ENCODE measurements at regions not wholly inside any gene's neighbourhood (a gene's known extent, or its start where the extent isn't known, plus 50 kb on each side); places are given as distances from the start of the nearest gene placed in this dataset.
A peak's percentile ranks its signal among the peaks of the same experiment; 100 is the strongest.

GRCh38 chr2:150417278-150417677, 70.2 kb downstream of the RND3 start:
- DNase-seq = no peak

DNA sequence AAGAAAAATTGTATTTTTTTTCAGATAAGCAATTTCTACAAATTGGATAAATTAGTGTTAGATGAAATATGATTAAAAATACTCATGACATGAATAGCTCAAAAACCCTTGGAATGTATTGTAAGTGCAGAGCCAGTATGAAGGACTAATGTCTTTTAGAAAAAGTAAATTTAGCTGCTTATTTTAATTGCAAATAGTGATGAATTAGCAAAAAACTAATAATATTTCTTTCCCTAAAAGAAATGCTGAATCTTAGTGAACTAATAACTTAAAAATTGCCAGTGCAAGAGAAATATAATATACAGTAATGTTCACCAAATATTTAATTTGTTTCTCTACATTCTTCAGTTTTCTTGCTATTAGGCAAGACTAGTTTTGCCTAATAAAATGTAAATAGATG, 72.4 kb downstream of the RND3 start:
- no peak for DNase-seq

DNA sequence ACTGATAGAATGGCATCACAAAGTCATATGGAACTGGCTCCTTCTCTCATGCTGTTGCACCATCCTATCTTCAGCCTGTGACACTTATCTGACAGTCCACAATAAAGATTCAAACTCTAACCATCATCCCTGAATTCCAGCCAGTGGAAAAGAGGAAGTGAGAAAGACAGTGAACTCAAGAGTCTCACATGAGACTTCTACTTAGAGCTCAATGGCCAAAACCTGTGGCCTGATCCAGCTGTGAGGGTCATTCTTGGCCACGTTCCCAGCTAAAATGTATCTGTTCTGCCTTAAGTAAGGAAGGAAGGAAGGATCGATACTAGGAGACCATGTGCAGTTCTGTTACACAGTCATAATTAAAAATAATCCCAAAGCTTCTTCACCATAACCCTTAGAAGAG, 73.6 kb downstream of the RND3 start:
- no peak for DNase-seq

GRCh38 chr2:150413366-150413765, 74.1 kb downstream of the RND3 start:
- DNase-seq = no peak

- DNase-seq = peak; percentile 70
Measured at GRCh38 chr2:150410809-150411208, 76.7 kb downstream of the RND3 start.

DNA sequence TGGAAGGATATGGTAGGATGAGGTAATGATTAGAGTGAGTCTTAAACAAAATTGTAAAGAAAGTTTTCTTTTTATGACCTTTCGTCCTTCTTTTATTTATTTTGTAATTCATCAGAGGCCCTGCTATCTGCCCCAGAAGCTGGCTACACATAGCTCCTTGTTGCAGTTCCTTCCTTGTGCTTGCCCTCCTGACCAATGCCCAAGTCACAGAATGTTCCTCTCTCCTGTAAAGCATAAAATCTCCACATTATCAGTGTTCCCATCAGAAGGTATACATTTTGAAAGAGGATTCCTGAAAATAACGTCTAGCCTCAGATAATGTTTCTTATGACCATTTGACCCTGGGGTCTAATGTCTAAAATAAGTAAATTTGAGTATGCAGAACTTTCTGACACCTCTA, 78.3 kb downstream of the RND3 start:
- no peak for DNase-seq

DNA sequence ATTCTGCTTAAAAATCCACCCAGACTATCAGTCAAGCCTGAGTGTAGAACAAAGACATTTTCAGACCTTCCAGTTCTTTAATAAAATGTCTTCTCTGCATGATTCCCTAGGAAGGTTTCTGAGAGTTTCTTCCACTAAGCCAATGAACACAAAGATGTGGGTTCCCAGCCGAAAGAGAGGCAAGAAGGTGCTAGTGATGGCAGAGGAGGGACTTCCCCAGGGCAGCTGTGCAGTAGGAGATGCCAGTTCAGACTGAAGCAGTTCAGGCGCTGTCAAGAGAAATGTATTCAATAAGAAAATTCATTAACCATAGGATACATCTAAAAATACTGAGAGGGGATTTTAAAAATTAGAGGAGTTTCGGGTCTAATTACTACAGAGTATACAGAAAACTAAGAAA, 83.3 kb downstream of the RND3 start:
- no peak for DNase-seq

- DNase-seq = no peak
Measured at GRCh38 chr2:150403457-150403856, 84.0 kb downstream of the RND3 start.

DNA sequence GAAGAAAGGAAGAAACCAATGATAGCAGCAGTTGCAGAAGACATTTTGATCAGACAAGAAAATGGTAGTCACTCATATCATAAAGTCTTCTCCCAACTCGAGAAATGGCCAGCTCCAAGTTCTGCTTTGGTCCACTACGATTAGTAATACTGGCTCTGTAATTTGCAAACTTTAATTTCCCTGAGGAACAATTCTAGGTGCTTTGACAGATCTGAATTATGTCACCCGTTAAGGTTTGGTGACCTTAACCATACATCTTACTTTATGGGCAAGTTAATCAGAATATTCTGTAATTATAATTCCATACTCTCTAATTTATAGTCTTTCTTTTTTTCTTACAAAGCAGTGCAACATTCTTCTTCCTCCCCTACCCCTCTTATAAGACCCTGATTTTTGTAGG, 84.5 kb downstream of the RND3 start:
- no peak for DNase-seq

GRCh38 chr2:150400849-150401248, 86.6 kb downstream of the RND3 start:
- no peak for DNase-seq

DNA sequence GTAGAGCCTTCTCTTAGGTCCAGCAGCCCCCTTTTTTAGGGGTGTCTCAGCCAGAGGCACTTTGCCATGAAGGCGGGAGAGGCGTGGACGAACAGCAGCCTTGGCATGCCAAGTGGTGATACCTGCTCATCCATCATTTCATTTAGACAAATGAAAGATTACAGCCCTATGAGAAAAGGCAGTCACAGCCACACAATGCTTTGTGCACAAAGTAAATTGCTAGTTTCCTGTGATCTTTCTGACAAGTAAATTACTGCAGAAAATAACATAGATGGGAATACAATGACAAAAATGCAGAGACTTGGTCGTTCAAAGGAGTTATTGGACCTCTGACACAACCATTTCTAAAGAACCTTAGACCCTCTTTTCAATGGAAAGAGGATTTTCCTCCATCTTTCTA, 94.9 kb downstream of the RND3 start:
- DNase-seq = no peak

GRCh38 chr2:150391779-150392178, 95.7 kb downstream of the RND3 start:
- DNase-seq = no peak

DNA sequence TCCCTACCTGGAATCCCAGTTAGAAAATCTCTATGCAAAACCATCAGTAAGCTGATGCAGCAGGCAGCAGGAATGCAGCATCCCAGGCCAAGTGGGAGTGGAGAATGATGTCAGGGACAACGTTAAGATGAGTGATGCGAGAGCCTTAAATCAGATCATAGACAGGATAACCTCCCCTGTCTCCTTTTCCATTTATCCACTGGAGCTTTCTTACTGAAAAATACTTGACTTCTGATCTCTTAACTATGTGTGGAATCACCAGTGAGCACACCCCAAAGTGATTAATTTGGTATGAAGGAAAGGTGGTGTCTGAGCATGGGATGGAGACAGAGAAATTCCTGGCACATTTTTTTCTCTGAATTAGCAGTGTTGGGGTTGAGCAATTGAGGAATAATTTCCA, 98.0 kb downstream of the RND3 start:
- no peak for DNase-seq

DNA sequence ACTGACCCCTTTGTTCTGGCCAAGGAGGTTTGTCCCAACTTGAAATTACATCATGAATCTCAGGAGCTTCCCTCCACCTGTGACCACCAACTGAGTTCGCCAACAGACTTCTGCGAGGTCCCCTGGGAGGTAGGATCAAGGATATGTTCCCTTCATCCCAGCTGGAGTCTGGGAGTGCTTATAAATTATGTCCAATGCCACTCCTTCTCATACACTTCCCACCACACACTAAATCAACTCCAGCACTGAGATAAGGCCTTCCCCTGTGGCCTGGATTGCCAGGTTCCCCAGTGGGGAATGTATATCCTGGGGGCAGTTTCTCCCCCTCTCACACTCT, 99.2 kb downstream of the RND3 start:
- DNase-seq = no peak

DNA sequence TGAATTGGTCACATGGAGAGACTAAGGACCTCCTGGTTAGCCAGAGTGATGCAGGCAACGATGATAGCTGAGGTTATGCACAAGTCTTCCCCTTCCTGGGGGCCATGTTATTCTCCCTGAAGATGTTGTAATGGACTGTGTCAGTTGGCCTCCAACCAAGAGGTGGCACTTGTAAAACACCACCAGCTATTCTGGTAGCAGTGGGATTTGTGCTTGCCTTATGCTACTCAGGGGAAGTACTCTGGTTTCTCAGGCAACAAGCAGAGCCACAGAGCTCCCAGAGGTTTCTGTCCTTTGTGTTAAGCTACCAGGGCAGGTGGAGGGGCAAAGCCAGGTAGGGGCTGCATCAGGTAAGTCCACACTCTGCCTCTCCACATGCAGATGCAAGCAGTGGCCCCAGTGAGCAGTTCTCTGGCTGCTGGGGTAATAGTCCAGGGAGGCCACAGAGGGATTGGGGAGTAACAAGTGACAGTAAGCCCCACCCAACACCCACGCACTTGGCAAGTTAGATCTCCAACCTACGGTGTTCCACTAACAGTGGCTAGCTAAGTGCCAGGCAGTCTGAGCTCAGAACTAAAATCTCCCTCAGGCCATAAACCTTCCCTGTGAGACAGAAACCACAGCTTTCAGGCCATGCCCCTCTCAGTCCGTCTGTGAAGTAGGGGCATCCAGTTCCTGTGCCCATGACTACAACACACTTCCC, 99.7 kb downstream of the RND3 start:
- DNase-seq = no peak

DNA sequence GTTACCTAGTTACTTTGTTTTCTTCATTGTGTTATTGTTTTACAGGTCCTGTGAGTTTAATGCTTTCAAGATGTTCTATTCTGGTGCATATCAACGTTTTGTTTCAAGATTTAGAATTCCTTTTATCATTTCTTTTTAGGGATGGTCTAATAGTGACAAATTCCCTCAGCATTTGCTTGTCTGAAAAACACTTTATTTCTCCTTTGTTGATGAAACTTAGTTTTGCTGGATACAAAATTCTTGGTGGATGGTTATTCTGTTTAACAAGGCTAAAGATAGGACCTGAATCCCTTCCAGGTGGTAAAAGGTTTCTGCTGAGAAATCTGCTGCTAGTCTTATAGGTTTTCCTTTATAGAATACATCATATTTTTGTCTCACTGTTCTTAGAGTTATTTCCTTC, 102.3 kb downstream of the RND3 start:
- DNase-seq = no peak

GRCh38 chr2:150383587-150383986, 103.9 kb downstream of the RND3 start:
- no peak for DNase-seq

GRCh38 chr2:150379166-150379565, 108.3 kb downstream of the RND3 start:
- no peak for DNase-seq

GRCh38 chr2:150378686-150379085, 108.8 kb downstream of the RND3 start:
- DNase-seq = no peak

DNA sequence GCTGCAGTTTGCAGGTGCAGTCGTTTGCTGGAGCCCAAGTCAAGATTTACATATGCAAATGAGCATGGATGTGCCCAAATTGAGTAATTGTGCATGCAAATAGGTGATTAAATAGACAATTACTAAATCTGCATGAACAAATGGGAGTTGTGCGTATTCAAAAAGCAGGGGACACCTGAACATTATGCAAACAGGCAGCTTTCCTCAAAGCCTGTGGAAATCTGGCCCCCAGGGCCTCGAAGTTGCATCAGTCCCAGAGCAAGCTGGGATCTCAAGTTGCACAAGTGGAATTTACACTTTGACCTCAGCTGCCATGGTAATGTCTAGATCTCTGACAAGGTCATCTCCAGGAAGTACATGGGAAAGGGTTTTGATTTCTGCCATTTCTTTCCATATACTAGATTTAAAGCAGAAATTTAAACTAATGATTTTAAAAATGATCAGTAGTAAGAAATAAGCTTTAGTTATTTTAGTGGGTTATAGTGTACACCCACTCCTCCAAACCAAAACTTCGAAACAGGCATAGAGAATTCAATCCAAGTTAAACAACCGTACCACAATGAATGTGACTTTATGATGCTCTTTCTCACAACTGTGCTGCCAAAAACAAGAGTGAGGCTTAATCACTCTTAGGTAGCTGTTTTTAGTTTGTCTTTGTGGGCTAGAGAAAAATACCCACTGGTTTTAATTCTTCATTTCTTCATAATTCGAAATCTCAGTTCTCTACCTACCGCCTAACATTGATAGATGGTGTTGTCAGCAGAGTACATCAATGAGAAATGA, 110.7 kb downstream of the RND3 start:
- peak; percentile 32 for DNase-seq

GRCh38 chr2:150375333-150375732, 112.1 kb downstream of the RND3 start:
- DNase-seq = no peak

- DNase-seq = peak; percentile 64
Measured at GRCh38 chr2:150374492-150374891, 113.0 kb downstream of the RND3 start.

- DNase-seq = no peak
Measured at GRCh38 chr2:150373374-150373773, 114.1 kb downstream of the RND3 start.

GRCh38 chr2:150371044-150371818, 116.2 kb downstream of the RND3 start:
- DNase-seq = peak; percentile 34
